ENCODE measurements at regions not wholly inside any gene's neighbourhood (a gene's known extent, or its start where the extent isn't known, plus 50 kb on each side); places are given as distances from the start of the nearest gene placed in this dataset.

DNA sequence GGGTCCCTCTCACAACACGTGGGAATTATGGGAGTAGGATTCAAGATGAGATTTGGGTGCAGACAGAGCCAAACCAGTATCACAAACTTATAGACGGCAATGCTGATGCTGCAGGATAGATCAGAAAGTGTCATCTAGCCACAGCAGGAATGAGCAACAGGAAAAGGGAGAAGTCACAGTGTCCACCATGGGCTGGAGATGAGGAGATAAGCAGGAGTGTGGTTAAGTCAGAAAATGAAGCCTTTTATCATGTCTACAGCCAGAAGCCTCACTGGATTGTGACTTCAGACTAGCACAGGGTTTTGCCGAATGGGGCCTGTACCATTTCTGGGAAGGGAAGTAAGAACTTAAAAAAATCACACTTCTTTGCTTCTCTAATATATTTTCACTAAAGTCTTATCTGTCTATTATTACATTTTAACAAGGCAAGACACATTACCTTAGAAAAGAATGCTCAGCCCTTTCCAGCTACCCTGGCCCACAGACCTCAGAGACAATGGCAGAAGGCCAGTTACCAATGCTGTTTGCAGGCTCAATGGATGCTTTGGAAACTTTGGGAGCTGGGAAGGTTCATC is 490.2 kb upstream of the SALL1 start:
- DNase-seq: no peak

DNA sequence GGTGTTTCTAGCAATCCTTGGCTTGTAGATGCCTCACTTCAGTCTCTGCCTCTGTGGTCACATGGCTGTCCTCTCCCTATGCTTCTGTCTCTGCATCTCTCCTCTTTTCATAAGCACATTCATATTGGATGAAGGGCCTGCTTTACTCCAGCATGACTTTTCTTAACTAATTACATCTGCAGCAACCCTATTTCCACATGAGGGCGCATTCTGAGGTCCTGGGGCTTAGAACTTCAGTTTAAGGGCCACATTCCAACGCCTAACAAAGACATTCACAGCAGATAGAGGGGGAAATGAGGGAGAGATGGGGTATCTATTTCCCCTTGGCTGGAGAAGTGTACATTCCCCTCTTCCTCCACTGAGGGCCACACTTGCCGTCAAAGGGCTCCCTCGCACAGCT is 489.1 kb upstream of the SALL1 start:
- DNase-seq: no peak

DNA sequence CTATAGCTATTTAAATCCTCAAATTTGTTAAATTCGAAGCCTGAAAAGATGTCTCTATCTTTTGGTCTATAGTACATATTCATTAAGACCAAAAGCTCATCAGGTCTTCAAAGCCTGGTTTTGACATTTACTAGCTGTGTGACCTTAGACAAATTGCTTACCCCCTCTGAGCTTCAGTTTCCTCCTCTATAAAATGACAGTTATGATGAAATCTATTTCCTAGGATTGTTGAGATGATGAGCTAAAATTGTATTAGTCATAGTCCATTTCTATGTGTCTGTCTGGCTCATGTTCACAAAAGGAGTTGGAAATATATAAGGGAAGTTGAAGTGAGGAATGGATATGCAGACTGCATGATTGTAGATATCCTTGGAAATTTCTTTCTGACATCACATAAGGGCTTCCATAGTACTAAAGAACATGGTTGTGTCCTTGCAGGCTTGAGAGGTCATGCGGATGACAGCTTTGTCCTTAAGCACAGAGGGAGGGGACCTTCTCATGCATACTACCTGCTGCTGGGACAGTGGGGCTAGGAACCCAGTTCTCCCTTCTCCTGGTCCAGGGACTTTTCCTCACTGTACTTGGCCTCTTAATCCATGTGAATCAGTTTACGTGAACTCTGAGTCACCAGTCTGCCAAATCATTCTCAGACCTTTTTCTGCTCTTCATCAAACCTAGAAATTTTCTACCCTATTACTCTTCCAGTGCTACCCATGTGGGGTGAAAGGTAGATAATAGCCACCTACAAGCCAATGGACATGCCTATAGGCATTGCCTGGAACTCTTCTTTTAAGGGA is 487.5 kb upstream of the SALL1 start:
- DNase-seq: no peak

DNA sequence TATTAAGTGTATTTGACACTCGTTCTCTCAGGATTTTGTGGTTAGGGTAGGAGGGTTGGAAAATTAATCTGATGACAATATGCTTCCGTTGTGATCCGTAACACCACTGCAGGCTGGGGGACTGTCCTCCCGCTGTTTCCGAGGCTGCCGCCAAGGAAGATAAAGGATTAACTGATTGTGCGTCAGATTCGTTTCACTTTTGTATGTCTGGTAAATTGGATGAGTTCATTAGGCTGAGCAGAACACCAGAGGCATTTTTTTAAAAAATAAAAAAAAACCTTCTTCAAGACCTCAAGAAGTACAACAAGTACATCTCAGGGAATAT is 486.7 kb upstream of the SALL1 start:
- DNase-seq: peak; percentile 29

DNA sequence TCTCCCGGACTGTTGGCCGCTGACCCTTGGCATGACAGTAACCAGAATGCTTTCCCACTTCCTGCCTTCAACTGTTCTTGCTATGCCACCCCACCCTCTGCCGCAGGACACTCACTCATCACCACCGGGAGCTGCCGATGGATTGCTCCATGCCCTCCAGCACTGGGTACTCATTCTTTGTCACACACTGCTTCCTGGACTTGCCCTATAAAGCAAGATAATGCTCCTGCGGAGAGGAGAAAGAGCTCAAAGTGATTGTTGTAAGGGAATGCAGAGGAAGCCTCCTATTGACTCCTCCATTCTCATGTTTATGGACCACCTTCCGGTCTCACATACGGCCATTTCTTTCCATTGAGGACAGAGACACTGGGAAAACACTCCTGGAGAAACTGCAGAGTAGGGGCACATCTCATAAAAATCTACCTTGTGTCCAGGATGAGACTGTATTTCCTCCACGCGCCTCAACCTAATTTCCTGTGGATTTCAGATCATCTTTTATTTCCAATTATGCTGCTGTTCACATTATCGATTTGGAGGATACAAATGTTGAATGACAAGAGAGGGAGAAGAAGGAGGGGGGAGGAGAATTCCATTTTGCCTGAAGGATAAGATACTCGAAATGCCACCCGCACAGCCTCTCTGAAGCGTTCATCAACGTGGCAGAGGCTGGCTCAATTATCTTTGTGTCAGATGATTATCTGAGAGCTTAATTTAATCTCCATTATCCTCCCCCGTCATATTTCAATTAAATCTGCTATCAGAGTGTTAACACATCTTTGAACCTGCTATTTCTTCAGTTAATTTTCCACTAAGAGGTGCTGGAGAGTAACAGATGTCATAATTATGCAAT is 486.1 kb upstream of the SALL1 start:
- DNase-seq: no peak

DNA sequence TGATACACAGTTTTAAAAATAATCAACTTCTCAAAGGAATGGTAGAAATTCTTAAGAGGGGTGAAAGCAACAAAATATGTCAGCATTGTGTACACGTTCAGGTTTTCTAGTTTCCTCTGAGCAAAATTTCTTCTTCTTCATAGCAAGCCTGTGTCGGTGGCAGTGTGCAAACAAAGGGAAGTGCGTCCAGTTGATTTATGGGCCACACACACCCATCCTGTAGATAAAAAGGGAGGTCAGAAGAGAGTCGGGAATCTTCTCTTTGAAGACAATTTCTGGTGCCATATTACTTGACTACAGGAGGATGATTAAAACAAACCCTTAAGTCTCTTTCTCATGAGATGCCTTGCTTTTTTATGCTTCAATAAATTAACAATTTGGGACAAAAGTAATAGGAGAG is 484.1 kb upstream of the SALL1 start:
- DNase-seq: no peak

DNA sequence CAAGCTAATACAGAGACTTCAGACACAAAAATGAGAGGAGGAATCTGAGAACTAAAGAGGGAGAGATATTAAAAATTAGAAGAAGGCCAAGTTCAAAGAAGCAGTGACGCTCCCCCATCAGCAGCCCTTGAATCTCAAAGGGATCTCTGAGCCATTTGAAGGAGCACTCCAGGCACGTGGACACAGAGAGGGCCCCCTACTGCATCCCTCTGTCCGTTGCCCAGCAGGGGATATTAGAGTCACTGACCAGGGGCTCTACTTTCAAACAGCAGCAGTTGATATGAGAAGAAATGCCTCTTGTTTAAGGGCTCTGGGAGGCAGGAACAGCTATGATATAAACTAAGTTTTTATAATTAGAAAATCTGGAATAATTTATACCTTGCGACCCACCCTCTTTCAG is 479.0 kb upstream of the SALL1 start:
- no peak for DNase-seq

DNA sequence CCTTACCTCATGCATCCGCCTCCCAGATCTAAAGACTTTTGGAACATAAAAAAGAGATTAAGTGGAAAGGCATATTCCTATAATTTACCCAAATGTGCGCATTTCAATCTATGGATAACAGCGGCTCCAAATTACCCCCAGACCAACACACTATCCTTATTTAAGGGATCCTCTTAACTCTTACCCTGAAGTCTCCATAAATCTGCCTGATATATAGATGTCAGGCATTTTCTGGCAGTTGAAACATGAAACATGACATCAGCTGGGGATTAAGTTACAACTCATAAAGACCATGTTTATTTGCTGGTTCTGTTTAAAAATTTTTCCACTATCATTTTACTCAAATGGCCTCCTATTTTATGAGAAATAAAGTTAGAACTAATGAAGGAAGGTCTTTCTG is 478.5 kb upstream of the SALL1 start:
- DNase-seq: no peak

DNA sequence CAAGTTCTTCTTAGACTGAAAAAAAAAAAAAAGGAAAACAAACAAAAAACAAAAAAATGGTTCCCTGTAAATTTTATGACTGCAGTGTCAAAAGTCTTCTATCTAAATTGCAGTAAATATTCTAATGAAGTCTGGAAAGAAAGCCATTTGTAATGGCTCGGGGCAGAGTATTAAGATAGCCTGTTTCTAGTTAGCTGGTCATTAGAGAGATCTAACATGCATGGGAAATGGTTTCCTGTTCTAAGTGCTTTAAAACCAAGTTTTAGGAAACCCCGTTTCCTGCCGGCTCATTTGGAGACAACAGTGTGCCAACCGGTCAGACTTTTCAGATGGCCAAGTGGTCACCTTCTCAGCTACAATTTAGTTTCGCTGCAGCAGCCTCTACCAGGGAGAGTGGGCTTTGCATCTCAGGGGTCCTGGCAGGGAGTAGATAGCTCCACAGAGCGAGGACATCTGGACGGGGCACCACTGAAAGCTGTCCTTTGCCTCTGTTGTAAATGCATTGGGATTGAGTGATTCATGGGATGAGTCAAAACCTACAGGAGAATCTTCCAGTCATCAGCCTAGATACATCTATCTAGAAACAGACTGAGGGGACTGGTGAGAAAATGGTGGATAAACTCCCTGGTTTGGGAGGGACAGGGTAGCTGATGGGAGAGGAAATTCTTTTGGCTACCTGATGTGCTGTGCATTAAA is 473.2 kb upstream of the SALL1 start:
- DNase-seq: peak; percentile 42

DNA sequence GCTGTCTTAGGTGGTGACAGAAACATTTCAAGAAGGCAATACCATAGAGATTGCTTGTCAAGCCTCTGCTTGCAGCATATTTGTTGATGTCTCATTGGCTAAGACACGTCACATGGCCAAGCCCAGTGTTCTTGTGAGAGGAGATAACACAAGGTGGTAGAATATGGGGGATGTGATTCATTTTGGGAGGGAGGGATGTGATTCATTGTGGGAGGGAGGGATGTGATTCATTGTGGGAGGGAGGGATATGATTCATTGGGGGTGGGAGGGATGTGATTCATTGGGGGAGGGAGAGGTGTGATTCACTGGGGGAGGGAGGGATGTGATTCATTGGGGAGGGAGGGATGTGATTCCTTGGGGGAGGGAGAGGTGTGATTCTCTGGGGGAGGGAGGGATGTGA is 470.5 kb upstream of the SALL1 start:
- no peak for DNase-seq

DNA sequence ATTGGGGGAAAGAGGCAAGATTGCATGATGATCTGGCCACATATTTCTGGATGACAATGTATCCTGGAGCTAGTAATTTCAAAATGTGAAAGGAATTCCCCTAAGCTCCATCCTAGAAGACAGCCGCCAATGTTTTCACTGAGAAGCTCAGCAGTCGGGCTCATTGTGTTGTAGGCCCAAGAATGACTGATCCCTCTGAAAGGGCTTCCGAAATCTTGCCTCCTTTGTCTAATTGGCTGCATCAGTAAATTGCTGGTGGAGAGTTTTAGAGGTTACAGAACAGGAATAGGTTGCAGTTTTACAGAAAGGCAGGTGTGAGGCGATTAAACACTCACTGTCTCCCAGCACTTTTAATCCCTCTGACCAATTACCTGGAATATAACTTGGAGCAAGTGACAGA is 464.1 kb upstream of the SALL1 start:
- no peak for DNase-seq

DNA sequence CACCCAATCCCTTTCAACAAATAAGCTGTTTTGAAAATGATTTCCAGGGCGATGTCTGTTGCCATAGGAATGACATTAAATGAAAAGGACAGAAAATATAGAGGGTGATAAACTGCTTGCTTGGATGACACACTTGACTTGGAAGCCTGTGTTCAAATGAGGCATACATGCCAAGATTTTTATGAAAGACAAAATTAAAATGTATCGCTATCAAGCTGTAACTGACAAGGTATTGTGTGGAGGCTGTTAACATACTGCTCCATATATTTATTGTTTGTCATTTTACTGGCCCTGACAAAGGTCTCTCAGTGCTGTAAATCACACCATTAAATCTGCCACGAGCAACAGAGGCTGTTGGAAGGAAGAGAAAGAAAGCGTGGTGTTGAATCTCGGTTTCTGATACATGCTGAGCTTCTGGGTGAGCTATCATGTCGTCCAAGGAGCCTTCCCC is 456.2 kb upstream of the SALL1 start:
- peak; percentile 2 for DNase-seq

DNA sequence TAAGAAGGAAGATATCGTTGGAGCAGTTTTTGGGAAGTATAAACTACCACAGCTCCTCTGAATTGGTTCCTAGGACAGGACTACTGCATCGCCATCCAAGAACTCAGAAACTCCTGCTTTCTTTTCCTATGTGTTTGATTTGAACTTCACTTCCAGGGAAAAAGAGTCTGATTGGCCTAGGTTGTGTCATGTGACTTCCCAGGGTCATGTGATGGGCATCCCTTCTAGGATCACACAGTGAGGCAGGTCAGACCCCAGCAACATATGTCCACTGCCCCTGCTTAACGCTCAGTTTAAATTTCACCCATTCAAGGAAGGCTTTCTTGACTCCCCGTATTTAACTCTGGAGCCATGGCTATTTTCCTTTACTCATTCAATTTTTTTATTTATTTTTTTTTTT is 445.2 kb upstream of the SALL1 start:
- DNase-seq: no peak

DNA sequence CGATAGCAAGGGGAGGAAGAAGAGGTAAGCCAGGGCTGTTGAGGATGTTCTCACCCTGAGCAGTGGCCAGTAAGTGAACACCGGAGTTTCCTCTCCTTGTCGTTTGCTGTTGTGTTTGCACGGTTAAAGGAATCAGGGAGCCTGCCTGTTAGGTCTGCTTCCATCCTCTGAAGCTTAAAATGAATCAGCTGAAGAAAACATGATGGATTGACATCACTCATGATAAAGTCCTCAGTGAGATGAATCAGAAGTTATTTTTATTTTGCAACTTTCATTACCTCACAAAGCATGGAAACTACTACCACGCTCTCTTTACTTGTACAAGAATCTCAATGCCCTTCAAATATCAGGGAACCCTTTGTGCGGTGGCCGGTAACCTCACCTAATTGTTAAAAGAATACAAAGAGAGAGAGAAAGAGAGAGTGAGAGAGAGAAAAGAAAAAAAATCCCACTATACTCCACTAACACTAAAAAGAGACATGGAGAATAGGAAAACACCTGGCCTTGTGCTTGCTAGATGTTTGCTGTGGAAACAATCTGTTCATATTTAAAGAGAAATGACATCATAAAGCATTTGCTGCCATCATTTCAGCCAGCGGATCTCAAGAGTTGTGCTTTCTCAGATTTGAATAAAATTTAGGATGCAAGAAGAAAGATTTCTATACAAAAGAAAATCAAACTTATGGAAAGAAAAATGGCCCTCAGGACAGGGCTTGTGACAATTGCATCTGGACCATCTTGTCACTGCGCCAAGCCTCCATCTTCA is 441.6 kb upstream of the SALL1 start:
- no peak for DNase-seq

DNA sequence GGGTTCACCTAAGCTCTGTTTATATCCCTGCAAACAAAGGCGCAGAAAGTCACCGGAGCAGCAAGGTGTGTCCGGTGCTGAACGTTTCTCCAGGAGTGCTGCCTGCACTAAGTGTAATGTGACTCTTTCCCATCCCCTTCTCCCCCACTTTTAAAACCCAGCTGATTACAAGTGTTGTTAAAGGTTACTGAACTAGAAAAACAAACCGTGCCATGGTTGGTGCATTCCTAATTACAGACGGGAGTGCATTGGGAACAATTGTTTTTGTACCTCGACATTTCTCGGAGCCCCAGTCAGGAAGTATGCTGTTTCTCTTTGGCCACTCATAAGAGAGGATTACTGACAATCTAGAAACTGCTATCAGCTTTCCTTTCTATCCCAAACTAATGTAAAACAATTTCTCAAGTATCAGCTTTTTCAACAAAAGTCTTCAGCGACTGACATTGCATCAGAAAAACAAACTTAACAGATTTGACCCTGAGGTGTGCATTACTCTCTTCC is 441.0 kb upstream of the SALL1 start:
- DNase-seq: no peak

DNA sequence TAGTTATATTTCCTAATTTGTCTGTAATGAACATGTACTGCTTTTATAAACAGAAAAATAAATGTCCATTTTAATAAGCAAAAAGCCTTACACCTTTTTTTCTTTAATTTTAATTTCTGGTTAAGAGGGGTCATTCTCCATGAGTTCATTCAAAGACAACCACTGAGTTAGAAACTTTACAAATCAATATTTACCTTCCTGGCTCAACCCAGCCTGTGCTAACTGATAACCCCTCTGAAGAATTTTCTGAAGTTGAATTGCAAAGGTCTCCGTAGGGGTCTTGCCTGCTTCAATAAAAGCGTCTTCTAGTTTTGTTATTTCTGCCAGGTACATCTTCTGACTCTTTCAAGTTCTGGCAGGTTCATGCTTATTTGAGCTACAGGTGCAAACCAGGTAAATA is 440.4 kb upstream of the SALL1 start:
- no peak for DNase-seq

DNA sequence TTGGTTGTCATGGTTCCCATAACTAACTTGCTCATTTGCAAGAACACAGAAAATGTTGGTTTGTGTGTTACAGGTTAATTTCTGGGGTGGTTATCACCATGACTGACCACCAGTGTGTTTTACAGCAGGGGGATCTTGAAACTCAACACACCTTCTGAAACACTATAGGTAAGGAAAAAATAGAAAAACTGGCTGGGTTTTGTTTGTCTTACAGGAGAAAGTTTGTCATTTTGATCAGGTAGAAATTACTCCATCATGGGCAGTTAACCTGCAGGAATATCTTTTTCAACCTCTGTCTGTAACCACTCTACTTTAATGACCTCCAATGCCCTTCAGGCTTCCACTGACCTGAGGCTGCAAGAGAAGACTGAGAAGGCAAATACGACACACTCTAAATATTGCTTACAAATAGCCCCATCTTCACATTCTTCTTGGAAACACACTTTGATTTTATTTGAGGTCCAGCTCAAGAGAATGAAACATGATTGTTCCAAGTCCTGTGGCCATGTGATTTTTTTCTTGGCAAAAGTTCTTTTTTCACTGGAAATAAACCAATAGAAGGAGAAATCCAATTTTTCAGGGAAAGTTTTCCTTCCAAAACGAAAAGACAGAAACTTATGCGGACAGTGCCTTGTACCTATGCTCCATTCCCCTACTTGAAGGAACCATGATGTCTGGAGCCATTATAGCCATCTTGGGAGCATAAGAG is 428.7 kb upstream of the SALL1 start:
- DNase-seq: no peak

DNA sequence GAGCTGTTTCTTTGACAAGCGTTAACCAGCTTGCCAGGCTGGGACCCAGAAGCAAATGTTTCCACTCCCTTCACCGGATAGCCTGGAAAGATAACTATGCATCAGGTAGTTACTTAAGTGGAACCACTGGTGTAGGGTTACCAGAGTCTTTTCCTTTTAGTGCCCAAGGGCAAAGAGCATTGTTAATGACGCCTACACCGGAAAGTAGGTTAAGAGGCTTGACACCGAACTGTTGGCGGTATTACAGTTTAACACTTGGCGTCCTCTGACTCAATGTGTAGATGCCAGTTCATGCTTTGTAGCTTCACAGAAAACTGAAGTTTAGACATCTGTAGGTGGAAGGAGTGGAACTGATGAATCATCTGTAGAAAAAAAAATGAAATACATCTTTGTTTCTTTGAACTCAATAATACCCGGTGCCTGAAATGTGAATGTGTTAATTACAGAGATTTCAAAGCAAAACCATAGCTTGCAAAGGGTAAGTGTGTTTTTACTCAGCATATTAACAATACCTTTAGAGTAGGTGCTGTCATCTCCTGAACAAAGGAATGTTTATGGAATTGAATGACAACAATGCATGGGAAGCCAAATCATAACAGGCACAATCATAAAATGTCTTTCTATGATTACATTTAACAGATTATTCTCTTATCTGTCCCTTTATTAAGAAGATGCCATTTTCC is 426.7 kb upstream of the SALL1 start:
- no peak for DNase-seq

DNA sequence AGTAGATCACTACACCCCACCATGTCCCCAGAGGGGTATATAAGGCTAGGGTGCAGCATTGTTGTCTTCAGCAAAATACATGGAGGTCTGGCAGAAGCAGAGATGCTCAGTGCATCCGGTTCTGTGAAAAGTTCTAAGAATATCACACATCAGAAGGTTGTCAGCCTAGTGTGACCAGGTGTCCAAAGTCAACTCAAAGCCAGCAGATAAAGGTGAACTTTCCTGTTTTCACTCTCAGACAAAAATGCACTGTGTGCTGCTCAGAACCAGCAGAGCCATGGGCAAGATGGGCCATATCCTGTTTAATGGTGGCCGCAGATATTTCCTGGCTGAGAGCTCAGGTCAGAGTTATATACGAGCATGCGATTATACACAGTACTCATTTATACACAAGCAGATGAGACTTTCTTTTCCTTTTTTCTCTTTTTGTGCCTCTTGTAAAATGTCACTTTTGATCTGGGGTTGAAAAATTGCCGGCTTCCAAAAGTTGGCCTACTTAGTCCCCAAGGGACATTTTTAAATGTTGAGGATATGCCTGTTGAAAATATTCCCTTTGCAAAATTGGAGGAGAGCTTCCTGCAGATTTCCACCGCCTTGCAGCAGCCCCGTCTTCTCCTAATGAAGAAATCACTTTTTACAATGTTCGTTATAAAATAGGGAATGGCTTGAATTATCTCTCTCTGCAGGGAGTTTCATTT is 425.6 kb upstream of the SALL1 start:
- no peak for DNase-seq

DNA sequence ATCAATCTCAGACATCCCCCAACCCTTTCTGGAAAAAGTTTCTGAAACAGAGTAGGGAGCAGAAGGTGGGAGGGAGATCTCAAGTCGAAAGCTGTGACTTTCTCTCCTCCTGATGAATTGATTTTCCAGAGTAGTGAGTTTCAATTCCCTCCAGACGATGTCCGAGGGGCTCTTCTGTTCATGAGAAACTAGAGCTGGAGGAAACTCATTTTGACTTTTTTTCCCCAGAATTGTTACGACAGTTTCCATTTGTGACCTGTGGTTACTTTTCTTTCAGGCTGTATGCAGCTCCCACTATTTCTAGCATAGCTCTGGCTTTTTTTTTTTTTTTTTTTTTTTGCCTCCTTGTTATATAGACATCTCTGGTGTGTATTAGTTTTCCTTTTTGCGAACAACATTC is 422.1 kb upstream of the SALL1 start:
- no peak for DNase-seq

Measured in fibroblast of skin of right quadriceps (primary cell).